Heart right ventricle (tissue), 16 donors: ENCODE measurements at regions not wholly inside any gene's neighbourhood (a gene's known extent, or its start where the extent isn't known, plus 50 kb on each side); places are given as distances from the start of the nearest gene placed in this dataset.

ENCODE experiments used
- ATAC-seq, 8 donors: fragments of 200-7000 bp; cut with Tn5 transposase; one replicate each; pipeline ENCODE4 v1.9.1; 2020; ENCODE audit warnings: mild to moderate bottlenecking in 8 of 8, moderate library complexity in 8 of 8, moderate number of reproducible peaks in 1 of 8
- DNase-seq, 2 donors: peaks; one replicate each; pipeline ENCODE4 v3.0.0-alpha.2; 2020
- H3K27ac ChIP-seq, 10 donors: fragments of 200-600 bp; sonication (generic) in 2 of 10; one replicate each; pipeline versions ENCODE4 v1.5.0 to v1.8.0; 2020 to 2022; ENCODE audit warnings: mild to moderate bottlenecking in 3 of 10
- H3K27me3 ChIP-seq, 7 donors: fragments of 200-600 bp; one replicate each; pipeline ENCODE4 v1.8.0; 2021 to 2022; ENCODE audit warnings: mild to moderate bottlenecking in 2 of 7
- H3K36me3 ChIP-seq, 9 donors: fragments of 200-600 bp; sonication (generic) in 1 of 9; one replicate each; pipeline versions ENCODE4 v1.5.0 to v1.8.0; 2020 to 2022; ENCODE audit warnings: mild to moderate bottlenecking in 2 of 9
- H3K4me1 ChIP-seq, 9 donors: fragments of 200-600 bp; sonication (generic) in 1 of 9; one replicate each; pipeline versions ENCODE4 v1.5.0 to v1.8.0; 2020 to 2022; ENCODE audit warnings: mild to moderate bottlenecking in 4 of 9
- H3K4me3 ChIP-seq, 10 donors: fragments of 200-600 bp; sonication (generic) in 2 of 10; one replicate each; pipeline versions ENCODE4 v1.5.0 to v1.8.0; 2020 to 2022; ENCODE audit warnings: mild to moderate bottlenecking in 7 of 10, moderate library complexity in 2 of 10
- H3K9me3 ChIP-seq, 11 donors: fragments of 200-600 bp in 10 of 11; sonication (generic) in 2 of 11; one replicate each; pipeline versions ENCODE4 v1.5.0 to v1.8.0; 2013 to 2022; ENCODE audit warnings: mild to moderate bottlenecking in 2 of 11, control low read depth in 1 of 11, moderate library complexity in 1 of 11
- WGBS, 2 donors: extraction: QIAGEN DNeasy Blood & Tissue Kit; methylation state at CpG; one replicate each; pipeline ENCODE4 v1.1.7; 2013; ENCODE audit warnings: inconsistent platforms in 1 of 2; 5-methylcytosine and 5-hydroxymethylcytosine counted together
- intact Hi-C, 10 donors: fragments of 100-400 bp; cut with DNase I; formaldehyde crosslinking; loops; one replicate each; pipeline versions ENCODE4 v1.11.1 to v1.14.2; 2022
- TF ChIP-seq, protein P1 (sequence below), 9 donors: fragments of 200-600 bp; sonication (generic) in 2 of 9; IDR thresholded peaks; one replicate each; pipeline versions ENCODE4 v1.5.0 to v1.8.0; 2021 to 2022; ENCODE audit warnings: antibody characterized with exemption in 9 of 9, mild to moderate bottlenecking in 5 of 9, moderate library complexity in 1 of 9
- donor health status: Arrhythmogenic right ventricular cardiomyopathy.
- donor health status: ischemic (EF 13 %, LVEDD 7.1; RV severe dilation, severe dysfunction).
- donor health status: healthy with polysubstance abuse.
- donor health status: DM: no; HTN: yes; CAD: no.
- donor health status: DM: no; HTN: no; CAD: no.
- donor health status: ischemic (EF 25% LVEDD 6.9; RV normal size, moderate dysfunction).
- donor health status: ischemic (EF 25% LVEDD 5.7; RV mildly dilated, moderate dysfunction).
- donor health status: healthy.
- donor health status: DM: yes; HTN: yes; CAD: no.
- donor health status: Ischemic cardiomyopathy.
- donor health status: ischemic (EF 35%, LVEDD 5.7; RV mildly dilated, moderate dysfunction).
- donor health status: nonischemic (EF 11% LVEDD 7.7; RV severe dilation, severe dysfunction).
- donor health status: DM: yes; HTN: yes; CAD: no.
- donor health status: PGD.
- donor health status: ischemic (EF 29% LVEDD 5.4; RV normal size, mild dysfunction).
- donor health status: nonischemic (EF 23%, LVEDD 6.1; RV moderate dilation, normal function).

DNA sequence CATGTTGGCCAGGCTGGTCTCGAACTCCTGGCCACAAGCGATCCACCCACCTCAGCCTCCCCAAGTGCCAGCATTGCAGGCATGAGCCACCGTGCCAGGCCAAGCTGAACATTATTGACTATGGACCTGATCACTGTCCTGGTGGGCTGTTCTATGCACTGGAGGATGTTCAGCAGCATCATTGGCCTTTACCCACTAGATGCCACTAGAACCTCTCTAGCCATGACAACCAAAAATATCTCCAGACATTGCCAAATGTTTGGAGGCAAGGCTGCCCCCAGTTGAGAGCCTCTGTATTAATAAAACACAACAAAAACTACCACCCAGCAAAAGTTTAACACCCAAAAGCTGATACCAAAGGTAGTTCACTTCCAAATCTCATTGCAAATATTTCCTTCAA, 110.8 kb upstream of the SOD1 start:
- Histone ChIP-seq H3K27ac (no peak overlapping the region), H3K4me3 (no peak overlapping the region), H3K27me3 (peaks cover 0 to 21% (median 7%) of the 10 kb centered on the region in 7 donors), H3K9me3 (no peaks in the 10 kb centered on the region), H3K4me1 (no peaks in the 10 kb centered on the region), H3K36me3 (no peaks in the 10 kb centered on the region)
- TF ChIP-seq, protein P1, sequence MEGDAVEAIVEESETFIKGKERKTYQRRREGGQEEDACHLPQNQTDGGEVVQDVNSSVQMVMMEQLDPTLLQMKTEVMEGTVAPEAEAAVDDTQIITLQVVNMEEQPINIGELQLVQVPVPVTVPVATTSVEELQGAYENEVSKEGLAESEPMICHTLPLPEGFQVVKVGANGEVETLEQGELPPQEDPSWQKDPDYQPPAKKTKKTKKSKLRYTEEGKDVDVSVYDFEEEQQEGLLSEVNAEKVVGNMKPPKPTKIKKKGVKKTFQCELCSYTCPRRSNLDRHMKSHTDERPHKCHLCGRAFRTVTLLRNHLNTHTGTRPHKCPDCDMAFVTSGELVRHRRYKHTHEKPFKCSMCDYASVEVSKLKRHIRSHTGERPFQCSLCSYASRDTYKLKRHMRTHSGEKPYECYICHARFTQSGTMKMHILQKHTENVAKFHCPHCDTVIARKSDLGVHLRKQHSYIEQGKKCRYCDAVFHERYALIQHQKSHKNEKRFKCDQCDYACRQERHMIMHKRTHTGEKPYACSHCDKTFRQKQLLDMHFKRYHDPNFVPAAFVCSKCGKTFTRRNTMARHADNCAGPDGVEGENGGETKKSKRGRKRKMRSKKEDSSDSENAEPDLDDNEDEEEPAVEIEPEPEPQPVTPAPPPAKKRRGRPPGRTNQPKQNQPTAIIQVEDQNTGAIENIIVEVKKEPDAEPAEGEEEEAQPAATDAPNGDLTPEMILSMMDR (IDR thresholded peaks at IDR 0.05) = no peak
- intact Hi-C loops = no loop called here
- ATAC-seq (no peak), DNase-seq (no peak)
- WGBS, 2 donors = 91 to 97% methylated on average over 3 of the region's 3 CpGs

DNA sequence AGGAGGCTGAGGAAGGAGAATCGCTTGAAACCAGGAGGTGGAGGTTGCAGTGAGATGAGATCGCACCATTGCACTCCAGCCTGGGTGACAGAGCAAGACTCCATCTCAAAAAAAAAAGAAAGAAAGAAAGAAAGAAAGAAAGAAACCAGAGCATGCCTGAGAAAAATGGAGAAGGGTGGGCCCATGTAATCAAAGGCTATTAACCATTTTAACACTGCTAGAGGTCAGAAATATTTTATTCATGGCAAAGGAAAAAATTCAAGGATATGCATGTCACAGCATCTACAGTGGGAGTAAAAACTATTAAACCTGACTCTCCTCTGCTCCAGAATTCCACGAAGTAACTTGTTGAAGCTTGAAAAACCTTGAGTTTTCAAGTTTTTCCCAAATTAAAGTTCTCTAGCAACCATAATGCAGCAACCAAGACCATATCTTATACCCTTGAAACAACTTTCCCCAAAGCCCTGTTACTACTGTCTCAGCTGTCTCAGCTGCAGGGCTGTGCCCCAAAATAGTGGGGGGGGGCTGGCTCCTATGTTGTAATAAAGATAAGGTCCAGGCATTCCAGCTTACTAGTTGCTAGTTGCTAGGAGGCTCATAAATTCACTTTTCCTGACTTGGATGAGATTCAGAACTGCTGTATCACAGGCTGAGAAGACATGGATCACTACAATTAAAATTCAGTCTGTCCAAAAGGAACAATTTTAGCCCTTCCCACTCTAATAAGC, 112.9 kb upstream of the SOD1 start:
- peak in 1 of 8 donors; percentile 17 for ATAC-seq
- 86 to 87% methylated on average over 3 of the region's 3 CpGs for WGBS, 2 donors
- no peak overlapping the region for H3K4me3 ChIP-seq
- intact Hi-C loops = no loop called here
- no peaks in the 10 kb centered on the region for H3K36me3 ChIP-seq
- DNase-seq = no peak
- no peaks in the 10 kb centered on the region for H3K4me1 ChIP-seq
- H3K27ac ChIP-seq = no peak overlapping the region
- H3K27me3 ChIP-seq = peaks cover 0 to 20% (median 0%) of the 10 kb centered on the region in 7 donors
- TF ChIP-seq, protein P1 (IDR thresholded peaks at IDR 0.05) = no peak
- H3K9me3 ChIP-seq = no peaks in the 10 kb centered on the region

DNA sequence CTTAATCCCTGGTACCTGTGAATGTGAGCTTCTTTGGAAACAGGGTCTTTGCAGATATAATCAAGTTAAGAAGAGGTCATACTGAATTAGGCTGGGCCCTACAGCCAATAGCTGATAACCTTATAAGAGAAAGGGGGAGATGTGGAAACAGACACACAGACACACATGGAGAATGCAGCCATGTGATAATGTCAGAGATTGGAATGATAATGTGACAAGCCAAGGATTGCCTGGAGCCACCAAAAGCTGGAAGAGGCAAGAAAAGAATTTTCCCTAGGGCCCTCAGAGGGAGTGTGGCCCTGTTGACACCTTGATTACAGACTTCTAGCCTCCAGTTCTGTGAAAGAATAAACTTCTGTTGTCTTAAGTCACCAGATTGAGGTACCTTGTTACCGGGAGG, 114.5 kb upstream of the SOD1 start:
- Histone ChIP-seq H3K27me3 (peaks cover 0 to 6% (median 0%) of the 10 kb centered on the region in 7 donors), H3K27ac (no peak overlapping the region), H3K4me1 (no peaks in the 10 kb centered on the region), H3K36me3 (no peaks in the 10 kb centered on the region), H3K4me3 (no peak overlapping the region), H3K9me3 (no peaks in the 10 kb centered on the region)
- ATAC-seq (no peak), DNase-seq (no peak)
- intact Hi-C loops = no loop called here
- 85 to 88% methylated on average over 1 of the region's 1 CpG for WGBS, 2 donors
- TF ChIP-seq, protein P1 (IDR thresholded peaks at IDR 0.05) = no peak

DNA sequence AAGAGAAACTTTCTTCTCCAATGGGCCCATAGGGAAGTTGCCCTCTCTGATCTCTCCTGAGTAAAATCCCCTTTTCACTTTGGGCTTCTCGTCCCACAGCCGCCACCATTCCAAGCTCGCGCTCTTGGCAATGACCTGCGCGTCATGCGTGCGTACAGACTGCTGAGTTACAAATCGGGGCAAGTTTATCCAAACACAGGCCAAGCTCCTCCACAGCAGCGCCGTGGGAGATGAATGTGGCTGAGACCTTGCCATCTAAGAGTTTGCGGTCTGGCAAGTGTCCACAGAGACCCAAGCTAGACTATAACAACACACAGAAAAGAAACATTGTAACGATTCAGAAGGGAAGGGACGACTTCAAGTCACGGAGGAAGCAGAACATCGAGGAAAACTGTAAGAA, 116.3 kb upstream of the SOD1 start:
- Histone ChIP-seq H3K4me3 (no peak overlapping the region), H3K4me1 (no peaks in the 10 kb centered on the region), H3K36me3 (no peaks in the 10 kb centered on the region), H3K27ac (no peak overlapping the region), H3K27me3 (no peaks in the 10 kb centered on the region), H3K9me3 (no peaks in the 10 kb centered on the region)
- no peak for DNase-seq
- ATAC-seq = no peak
- intact Hi-C loops = no loop called here
- 87 to 92% methylated on average over 16 of the region's 16 CpGs for WGBS, 2 donors
- TF ChIP-seq, protein P1 (IDR thresholded peaks at IDR 0.05) = no peak
